ENCODE measurements at regions not wholly inside any gene's neighbourhood (a gene's known extent, or its start where the extent isn't known, plus 50 kb on each side); places are given as distances from the start of the nearest gene placed in this dataset.

DNA sequence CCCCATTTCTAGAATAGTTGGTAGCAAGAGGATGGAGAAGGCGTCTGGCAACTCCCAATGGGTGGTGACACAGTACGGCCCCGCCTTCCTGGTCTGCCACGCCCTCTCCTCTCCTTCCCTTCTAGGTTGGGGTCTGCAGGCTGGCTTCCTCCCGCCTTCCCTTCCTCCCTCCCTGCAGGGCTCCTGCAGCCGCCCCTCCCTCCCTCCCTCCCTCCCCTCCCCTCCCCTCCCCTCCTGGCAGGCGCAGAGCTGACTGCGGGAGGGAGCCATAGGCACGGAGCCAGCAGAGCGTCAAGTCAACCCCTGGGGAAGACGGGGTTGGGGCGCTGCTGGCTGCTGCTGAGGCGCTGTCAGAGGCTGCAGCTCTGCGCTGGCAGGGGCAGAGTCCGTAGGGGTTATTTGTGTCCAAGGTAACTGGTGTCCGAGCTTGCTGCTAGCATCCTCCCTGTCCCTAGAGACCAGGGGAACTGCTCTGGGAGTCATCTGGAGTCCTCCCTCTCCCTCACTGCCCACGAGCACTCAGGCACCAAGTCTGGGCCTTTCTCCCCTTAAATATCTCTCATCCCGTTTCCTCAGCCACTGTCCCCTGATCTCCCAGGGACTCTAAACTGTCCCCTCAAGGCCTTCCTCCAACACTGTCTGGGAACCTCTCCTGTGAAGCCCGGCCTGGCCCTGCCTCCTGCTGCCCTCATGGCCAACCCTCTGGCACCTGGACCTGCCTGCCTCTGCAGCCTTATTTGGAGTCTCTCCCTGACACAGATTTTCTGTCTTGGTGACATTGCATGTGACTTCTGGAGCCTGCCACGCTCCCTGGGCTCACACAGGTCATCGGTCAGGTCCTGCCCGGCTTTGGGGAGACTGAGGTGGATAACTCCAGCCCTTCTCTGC, 57.4 kb upstream of the ACOT11 start:
- no peaks in the 10 kb centered on the region for H3K9me3 ChIP-seq (ENCODE audit: control insufficient read depth, insufficient read depth, low read depth, low read length)
- POLR2A ChIA-PET = no interaction called here
- CTCF ChIA-PET = interaction anchor here (0.7 to 1.7 kb wide), 12 partner anchors 29 to 630 kb away, joined by 3 to 16 read pairs (median 4); partner anchors contain the start of gene SSBP3
- H3K4me1 ChIP-seq (ENCODE audit: control insufficient read depth, insufficient read depth, low read length) = peaks cover 4% of the 10 kb centered on the region
- no peaks in the 10 kb centered on the region for H3K36me3 ChIP-seq (ENCODE audit: control insufficient read depth in 2 of 2, insufficient read depth in 1 of 2, low read length in 2 of 2)
- H3K27ac ChIP-seq (ENCODE audit: extremely low read depth, low read depth, low read length) = no peak overlapping the region
- H3K4me3 ChIP-seq (ENCODE audit: low read depth, low read length) = no peak overlapping the region
- TF ChIP-seq ZNF398 (tag by site-specific recombination; IDR thresholded peaks at IDR 0.05) (no peak), KLF7 (tag by site-specific recombination; IDR thresholded peaks at IDR 0.05; ENCODE audit: borderline replicate concordance) (no peak), ZNF133 (tag by site-specific recombination; IDR thresholded peaks at IDR 0.05) (no peak), SP2 (tag by site-specific recombination; IDR thresholded peaks at IDR 0.05) (peak; percentile 16; the same call in 1 of the 2 replicates), ZNF214 (tag by site-specific recombination; IDR thresholded peaks at IDR 0.05; ENCODE audit: borderline replicate concordance) (no peak), ZNF76 (tag by site-specific recombination; IDR thresholded peaks at IDR 0.05; ENCODE audit: borderline replicate concordance, low read depth) (no peak), ZNF274 (IDR thresholded peaks at IDR 0.05; ENCODE audit: low read length) (no peak), ZNF274 (tag by site-specific recombination; IDR thresholded peaks at IDR 0.05; ENCODE audit: borderline replicate concordance) (no peak), ZNF585B (tag by site-specific recombination; IDR thresholded peaks at IDR 0.05) (no peak), ZNF426 (tag by site-specific recombination; IDR thresholded peaks at IDR 0.05) (no peak), MYNN (tag by site-specific recombination; IDR thresholded peaks at IDR 0.05; ENCODE audit: borderline replicate concordance) (no peak), KLF9 (tag by site-specific recombination; IDR thresholded peaks at IDR 0.05; ENCODE audit: low read depth) (peak; percentile 45; the same call in 1 of the 2 replicates), ZNF175 (tag by site-specific recombination; IDR thresholded peaks at IDR 0.05) (no peak), KLF1 (tag by site-specific recombination; IDR thresholded peaks at IDR 0.05) (peak; percentile 49; the same call in 1 of the 2 replicates), ZNF184 (tag by site-specific recombination; IDR thresholded peaks at IDR 0.05) (no peak), GLIS1 (tag by site-specific recombination; IDR thresholded peaks at IDR 0.05) (peak; percentile 27; the same call in 1 of the 2 replicates), ZNF221 (tag by site-specific recombination; IDR thresholded peaks at IDR 0.05; ENCODE audit: borderline replicate concordance) (no peak), KLF16 (tag by site-specific recombination; IDR thresholded peaks at IDR 0.05) (no peak), ZNF23 (tag by site-specific recombination; IDR thresholded peaks at IDR 0.05; ENCODE audit: borderline replicate concordance) (no peak), OSR2 (tag by site-specific recombination; IDR thresholded peaks at IDR 0.05) (no peak), ZNF514 (tag by site-specific recombination; IDR thresholded peaks at IDR 0.05) (no peak), ZIC2 (tag by site-specific recombination; IDR thresholded peaks at IDR 0.05) (peak; percentile 70), ZNF19 (tag by site-specific recombination; IDR thresholded peaks at IDR 0.05; ENCODE audit: low read depth) (no peak), ZBTB1 (tag by site-specific recombination; IDR thresholded peaks at IDR 0.05) (no peak), ZFP69B (tag by site-specific recombination; IDR thresholded peaks at IDR 0.05) (no peak), YY2 (tag by site-specific recombination; IDR thresholded peaks at IDR 0.05) (no peak), MEIS1 (CRISPR knock-in tag; IDR thresholded peaks at IDR 0.05; ENCODE audit: borderline replicate concordance) (no peak)
- TF ChIP-seq, protein P1, sequence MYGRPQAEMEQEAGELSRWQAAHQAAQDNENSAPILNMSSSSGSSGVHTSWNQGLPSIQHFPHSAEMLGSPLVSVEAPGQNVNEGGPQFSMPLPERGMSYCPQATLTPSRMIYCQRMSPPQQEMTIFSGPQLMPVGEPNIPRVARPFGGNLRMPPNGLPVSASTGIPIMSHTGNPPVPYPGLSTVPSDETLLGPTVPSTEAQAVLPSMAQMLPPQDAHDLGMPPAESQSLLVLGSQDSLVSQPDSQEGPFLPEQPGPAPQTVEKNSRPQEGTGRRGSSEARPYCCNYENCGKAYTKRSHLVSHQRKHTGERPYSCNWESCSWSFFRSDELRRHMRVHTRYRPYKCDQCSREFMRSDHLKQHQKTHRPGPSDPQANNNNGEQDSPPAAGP (tag by site-specific recombination; IDR thresholded peaks at IDR 0.05) = peak; percentile 52
- TF ChIP-seq, protein P2, sequence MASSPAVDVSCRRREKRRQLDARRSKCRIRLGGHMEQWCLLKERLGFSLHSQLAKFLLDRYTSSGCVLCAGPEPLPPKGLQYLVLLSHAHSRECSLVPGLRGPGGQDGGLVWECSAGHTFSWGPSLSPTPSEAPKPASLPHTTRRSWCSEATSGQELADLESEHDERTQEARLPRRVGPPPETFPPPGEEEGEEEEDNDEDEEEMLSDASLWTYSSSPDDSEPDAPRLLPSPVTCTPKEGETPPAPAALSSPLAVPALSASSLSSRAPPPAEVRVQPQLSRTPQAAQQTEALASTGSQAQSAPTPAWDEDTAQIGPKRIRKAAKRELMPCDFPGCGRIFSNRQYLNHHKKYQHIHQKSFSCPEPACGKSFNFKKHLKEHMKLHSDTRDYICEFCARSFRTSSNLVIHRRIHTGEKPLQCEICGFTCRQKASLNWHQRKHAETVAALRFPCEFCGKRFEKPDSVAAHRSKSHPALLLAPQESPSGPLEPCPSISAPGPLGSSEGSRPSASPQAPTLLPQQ (tag by site-specific recombination; IDR thresholded peaks at IDR 0.05) = no peak
- TF ChIP-seq, protein P3, sequence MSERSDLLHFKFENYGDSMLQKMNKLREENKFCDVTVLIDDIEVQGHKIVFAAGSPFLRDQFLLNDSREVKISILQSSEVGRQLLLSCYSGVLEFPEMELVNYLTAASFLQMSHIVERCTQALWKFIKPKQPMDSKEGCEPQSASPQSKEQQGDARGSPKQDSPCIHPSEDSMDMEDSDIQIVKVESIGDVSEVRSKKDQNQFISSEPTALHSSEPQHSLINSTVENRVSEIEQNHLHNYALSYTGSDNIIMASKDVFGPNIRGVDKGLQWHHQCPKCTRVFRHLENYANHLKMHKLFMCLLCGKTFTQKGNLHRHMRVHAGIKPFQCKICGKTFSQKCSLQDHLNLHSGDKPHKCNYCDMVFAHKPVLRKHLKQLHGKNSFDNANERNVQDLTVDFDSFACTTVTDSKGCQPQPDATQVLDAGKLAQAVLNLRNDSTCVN (tag by site-specific recombination; optimal IDR thresholded peaks at IDR 0.05) = no peak

Measured in HEK293 (cell line).